T-helper 2 cell treated with Interferon-gamma antibody and Interleukin-4, amounts not matched to agents 100 ng/mL and 5 ng/mL, for 36 hours (primary cell): ENCODE measurements at regions not wholly inside any gene's neighbourhood (a gene's known extent, or its start where the extent isn't known, plus 50 kb on each side); places are given as distances from the start of the nearest gene placed in this dataset.

Source experiments
- intact Hi-C: fragments of 100-400 bp; cut with micrococcal nuclease; formaldehyde crosslinking; loops from one replicate; pipeline ENCODE4 v1.15.1; 2023

GRCh38 chr15:95226835-95227234, 995.5 kb downstream of the MCTP2 start:
- intact Hi-C loops, result no loop called here

- intact Hi-C loops, result no loop called here
Observed at GRCh38 chr15:95227235-95227634, 995.9 kb downstream of the MCTP2 start.

GRCh38 chr15:95228856-95229555, 997.6 kb downstream of the MCTP2 start:
- intact Hi-C loops, result no loop called here

GRCh38 chr15:95235033-95235432, 1003.7 kb downstream of the MCTP2 start:
- intact Hi-C loops, result no loop called here

- intact Hi-C loops, result no loop called here
Observed at GRCh38 chr15:95247071-95247984, 1016.0 kb downstream of the MCTP2 start.

- intact Hi-C loops, result no loop called here
Observed at GRCh38 chr15:95249524-95249923, 1018.2 kb downstream of the MCTP2 start.

- intact Hi-C loops, result loop anchor here (10.0 kb wide), 2 partner anchors 492 to 1982 kb away; no protein-coding TSS in a partner anchor
Observed at GRCh38 chr15:95252404-95252803, 1021.0 kb downstream of the MCTP2 start.

- intact Hi-C loops, result loop anchor here (10.0 kb wide), 2 partner anchors 491 to 1981 kb away; no protein-coding TSS in a partner anchor
Observed at GRCh38 chr15:95254263-95254662, 1022.9 kb downstream of the MCTP2 start.

GRCh38 chr15:95259513-95259912, 1028.2 kb downstream of the MCTP2 start:
- intact Hi-C loops, result loop anchor here (1.0 to 10.0 kb wide), 7 partner anchors 25 to 1975 kb away; no protein-coding TSS in a partner anchor

- intact Hi-C loops, result loop anchor here (1.0 to 10.0 kb wide), 7 partner anchors 24 to 1975 kb away; no protein-coding TSS in a partner anchor
Observed at GRCh38 chr15:95259965-95260364, 1028.6 kb downstream of the MCTP2 start.

- intact Hi-C loops, result no loop called here
Observed at GRCh38 chr15:95260856-95261255, 1029.5 kb downstream of the MCTP2 start.

GRCh38 chr15:95261546-95261945, 1030.2 kb downstream of the MCTP2 start:
- intact Hi-C loops, result no loop called here

- intact Hi-C loops, result no loop called here
Observed at GRCh38 chr15:95261968-95262367, 1030.6 kb downstream of the MCTP2 start.

- intact Hi-C loops, result no loop called here
Observed at GRCh38 chr15:95262866-95263564, 1031.7 kb downstream of the MCTP2 start.

- intact Hi-C loops, result no loop called here
Observed at GRCh38 chr15:95263751-95264150, 1032.4 kb downstream of the MCTP2 start.

GRCh38 chr15:95265419-95265997, 1034.1 kb downstream of the MCTP2 start:
- intact Hi-C loops, result no loop called here

- intact Hi-C loops, result no loop called here
Observed at GRCh38 chr15:95266451-95267061, 1035.2 kb downstream of the MCTP2 start.

GRCh38 chr15:95267481-95267880, 1036.1 kb downstream of the MCTP2 start:
- intact Hi-C loops, result no loop called here

GRCh38 chr15:95269242-95270183, 1038.2 kb downstream of the MCTP2 start:
- intact Hi-C loops, result no loop called here

- intact Hi-C loops, result no loop called here
Observed at GRCh38 chr15:95274101-95274500, 1042.7 kb downstream of the MCTP2 start.
